ENCODE measurements at regions not wholly inside any gene's neighbourhood (a gene's known extent, or its start where the extent isn't known, plus 50 kb on each side); places are given as distances from the start of the nearest gene placed in this dataset.

GRCh38 chr1:83499998-83500397 is 498.9 kb downstream of the TTLL7 start:
- CTCF ChIA-PET: interaction anchor here (0.6 to 2.1 kb wide), 5 partner anchors 9 to 729 kb away, joined by 3 to 5 read pairs (median 3); no protein-coding TSS in a partner anchor
- in situ Hi-C loops (cut with MboI): no loop called here
- SMC1A ChIA-PET (ENCODE audit: uncharacterized antibody, unreplicated experiment): interaction anchor here (1.1 to 6.1 kb wide), 5 partner anchors 9 to 74 kb away, joined by 3 to 43 read pairs (median 8); no protein-coding TSS in a partner anchor
- Histone ChIP-seq H3K4me1 (ENCODE audit: control insufficient read depth, insufficient read depth, low read length) (peaks cover 34% of the 10 kb centered on the region), H3K27me3 (replicated peaks in 1 of 2; ENCODE audit: control insufficient read depth in 2 of 2, insufficient read depth in 2 of 2, low read length in 1 of 2) (no peaks in the 10 kb centered on the region), H3K36me3 (ENCODE audit: control insufficient read depth in 2 of 2, insufficient read depth in 2 of 2, low read length in 1 of 2) (no peaks in the 10 kb centered on the region), H4K20me1 (ENCODE audit: control insufficient read depth, insufficient read depth) (no peaks in the 10 kb centered on the region), H3K9ac (ENCODE audit: control insufficient read depth, insufficient read depth, low read length) (peak overlapping the region; percentile 63), H3K9me3 (replicated peaks; ENCODE audit: control insufficient read depth, insufficient read depth, low read length) (no peaks in the 10 kb centered on the region; the same call in 1 of the 3 replicates), H2AFZ (ENCODE audit: control insufficient read depth, low read depth, low read length) (peak overlapping the region; percentile 40), H3K79me2 (ENCODE audit: control insufficient read depth, insufficient read depth, low read length) (no peaks in the 10 kb centered on the region), H3K27ac (ENCODE audit: control insufficient read depth, insufficient read depth) (peak overlapping the region; percentile 90), H3K4me3 (no peak overlapping the region), H3K4me2 (ENCODE audit: control insufficient read depth, insufficient read depth) (peak overlapping the region; percentile 70)
- RAD21 ChIA-PET (ENCODE audit: unreplicated experiment): interaction anchor here (0.6 to 1.5 kb wide), 3 partner anchors 8 to 96 kb away, joined by 3 read pairs; no protein-coding TSS in a partner anchor
- BruUV-seq (replicated peaks): no TSS peak
- intact Hi-C loops (cut with micrococcal nuclease; ENCODE audit: unreplicated experiment): loop anchor here (5.0 kb wide), 2 partner anchors 188 to 262 kb away; no protein-coding TSS in a partner anchor
- WGBS (ENCODE audit: insufficient coverage, insufficient replicate concordance, low lambda C conversion rate, missing lambda C conversion rate): 0% methylated on average over 3 of the region's 3 CpGs
- FAIRE-seq (peak; percentile 84), ATAC-seq (peak; percentile 71), DNase-seq (ENCODE audit: low read depth, low spot score) (peak; percentile 59)
- POLR2A ChIA-PET: interaction anchor here (0.6 to 3.9 kb wide), 2 partner anchors 10 to 678 kb away, joined by 3 to 11 read pairs; no protein-coding TSS in a partner anchor
- TF ChIP-seq SMAD5 (IDR thresholded peaks at IDR 0.05; ENCODE audit: low read depth) (no peak), USF2 (IDR thresholded peaks at IDR 0.05; ENCODE audit: borderline replicate concordance, low read depth, low read length) (no peak), ELK1 (IDR thresholded peaks at IDR 0.05; ENCODE audit: low read depth, low read length) (no peak), ETV6 (conservative IDR thresholded peaks at IDR 0.05 in 1 of 2, IDR thresholded peaks at IDR 0.05 in 1 of 2; ENCODE audit: borderline replicate concordance in 1 of 2, low read depth in 1 of 2) (peak in 1 of 2 experiments; percentile 51; a peak in 1 of 4 replicates), BHLHE40 (IDR thresholded peaks at IDR 0.05; ENCODE audit: borderline replicate concordance in 1 of 2, low read depth in 2 of 2, low read length in 1 of 2) (0 out of 4 replicates have a peak, but pooled peaks of 1 of the 2 experiments have one; percentile 8), CREM (IDR thresholded peaks at IDR 0.05; ENCODE audit: low read depth) (peak; percentile 63; the same call in 1 of the 2 replicates), USF1 (IDR thresholded peaks at IDR 0.05; ENCODE audit: borderline replicate concordance, extremely low read length, insufficient read depth, low read depth, low read length) (no peak), BACH1 (IDR thresholded peaks at IDR 0.05; ENCODE audit: borderline replicate concordance) (peak; percentile 23; the same call in 1 of the 2 replicates), CREB1 (IDR thresholded peaks at IDR 0.05; ENCODE audit: low read depth) (no peak), ZZZ3 (IDR thresholded peaks at IDR 0.05; ENCODE audit: control insufficient read depth, insufficient read length, low read depth) (no peak), NFYA (IDR thresholded peaks at IDR 0.05; ENCODE audit: borderline replicate concordance, low read depth, low read length) (no peak), IKZF2 (IDR thresholded peaks at IDR 0.05) (peak; percentile 86; a peak in 3 of 4 replicates), LARP7 (IDR thresholded peaks at IDR 0.05) (no peak), EZH2 (IDR thresholded peaks at IDR 0.05; ENCODE audit: borderline replicate concordance, control insufficient read depth, low read depth, low read length) (no peak), HCFC1 (IDR thresholded peaks at IDR 0.05; ENCODE audit: low read length) (no peak), TAF1 (IDR thresholded peaks at IDR 0.05; ENCODE audit: borderline replicate concordance, low read depth, low read length) (no peak), POLR2A (IDR thresholded peaks at IDR 0.05; ENCODE audit: low read depth, low read length) (no peak)
- TF ChIP-seq, protein P1, sequence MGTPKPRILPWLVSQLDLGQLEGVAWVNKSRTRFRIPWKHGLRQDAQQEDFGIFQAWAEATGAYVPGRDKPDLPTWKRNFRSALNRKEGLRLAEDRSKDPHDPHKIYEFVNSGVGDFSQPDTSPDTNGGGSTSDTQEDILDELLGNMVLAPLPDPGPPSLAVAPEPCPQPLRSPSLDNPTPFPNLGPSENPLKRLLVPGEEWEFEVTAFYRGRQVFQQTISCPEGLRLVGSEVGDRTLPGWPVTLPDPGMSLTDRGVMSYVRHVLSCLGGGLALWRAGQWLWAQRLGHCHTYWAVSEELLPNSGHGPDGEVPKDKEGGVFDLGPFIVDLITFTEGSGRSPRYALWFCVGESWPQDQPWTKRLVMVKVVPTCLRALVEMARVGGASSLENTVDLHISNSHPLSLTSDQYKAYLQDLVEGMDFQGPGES (IDR thresholded peaks at IDR 0.05): no peak
- TF ChIP-seq, protein P2, sequence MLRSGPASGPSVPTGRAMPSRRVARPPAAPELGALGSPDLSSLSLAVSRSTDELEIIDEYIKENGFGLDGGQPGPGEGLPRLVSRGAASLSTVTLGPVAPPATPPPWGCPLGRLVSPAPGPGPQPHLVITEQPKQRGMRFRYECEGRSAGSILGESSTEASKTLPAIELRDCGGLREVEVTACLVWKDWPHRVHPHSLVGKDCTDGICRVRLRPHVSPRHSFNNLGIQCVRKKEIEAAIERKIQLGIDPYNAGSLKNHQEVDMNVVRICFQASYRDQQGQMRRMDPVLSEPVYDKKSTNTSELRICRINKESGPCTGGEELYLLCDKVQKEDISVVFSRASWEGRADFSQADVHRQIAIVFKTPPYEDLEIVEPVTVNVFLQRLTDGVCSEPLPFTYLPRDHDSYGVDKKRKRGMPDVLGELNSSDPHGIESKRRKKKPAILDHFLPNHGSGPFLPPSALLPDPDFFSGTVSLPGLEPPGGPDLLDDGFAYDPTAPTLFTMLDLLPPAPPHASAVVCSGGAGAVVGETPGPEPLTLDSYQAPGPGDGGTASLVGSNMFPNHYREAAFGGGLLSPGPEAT (IDR thresholded peaks at IDR 0.05; ENCODE audit: low read depth): peak; percentile 49; the same call in 1 of the 2 replicates
